MCF 10A (cell line): ENCODE measurements at regions not wholly inside any gene's neighbourhood (a gene's known extent, or its start where the extent isn't known, plus 50 kb on each side); places are given as distances from the start of the nearest gene placed in this dataset.

Source experiments
- BruUV-seq: library from RNA; stranded (reverse); fragments of 400-500 nt; replicated peaks from 2 replicates; lab custom pipeline; 2021; lab: Mats Ljungman, UMichigan
- CTCF ChIA-PET: fragments of 300-600 bp; sonication (Branson Sonifier 250); formaldehyde crosslinking; extraction: SDS; loops from one replicate; lab custom pipeline; 2021; ENCODE audit warnings: antibody characterized with exemption, inconsistent platforms; lab: Yijun Ruan, JAX
- POLR2A ChIA-PET: fragments of 300-600, 350-650 bp; sonication (Branson Sonifier 250); formaldehyde crosslinking; extraction: SDS; loops from one replicate; lab custom pipeline; 2020; ENCODE audit warnings: antibody characterized with exemption, inconsistent platforms; lab: Yijun Ruan, JAX
- DNase-seq: peaks from one replicate; pipeline ENCODE4 v3.0.0-alpha.2; 2018; ENCODE audit not compliant: unreplicated experiment
- H3K27ac Mint-ChIP-seq: one replicate; pipeline ENCODE4 v1.8.0; 2022; ENCODE audit warnings: mild to moderate bottlenecking, low read depth, mixed read lengths; ENCODE audit not compliant: unreplicated experiment
- H3K27me3 Mint-ChIP-seq: one replicate; pipeline ENCODE4 v1.8.0; 2022; ENCODE audit warnings: mixed read lengths; ENCODE audit not compliant: insufficient read depth, unreplicated experiment
- H3K36me3 Mint-ChIP-seq: one replicate; pipeline ENCODE4 v1.8.0; 2022; ENCODE audit warnings: mild to moderate bottlenecking, moderate library complexity, mixed read lengths; ENCODE audit not compliant: insufficient read depth, unreplicated experiment
- H3K4me1 Mint-ChIP-seq: one replicate; pipeline ENCODE4 v1.8.0; 2022; ENCODE audit warnings: mixed read lengths; ENCODE audit not compliant: insufficient read depth, unreplicated experiment
- H3K4me3 Mint-ChIP-seq: one replicate; pipeline ENCODE4 v1.8.0; 2022; ENCODE audit warnings: mild to moderate bottlenecking, moderate library complexity, mixed read lengths; ENCODE audit not compliant: unreplicated experiment
- H3K9me3 Mint-ChIP-seq: one replicate; pipeline ENCODE4 v1.8.0; 2022; ENCODE audit warnings: mixed read lengths; ENCODE audit not compliant: unreplicated experiment
- CTCF ChIP-seq: fragments of 200-600 bp; IDR thresholded peaks from one replicate; pipeline ENCODE4 v1.8.0; 2022; ENCODE audit warnings: antibody characterized with exemption, mild to moderate bottlenecking; ENCODE audit not compliant: unreplicated experiment
- intact Hi-C: fragments of 100-400 bp; cut with micrococcal nuclease; formaldehyde crosslinking; loops from 2 replicates; pipeline ENCODE4 v1.14.1; 2022

- ChIA-PET CTCF (interaction anchor here (0.6 to 0.8 kb wide), 3 partner anchors 13 to 1962 kb away, joined by 4 to 5 read pairs (median 4); no protein-coding TSS in a partner anchor), POLR2A (no interaction called here)
- TF ChIP-seq CTCF: no peak
- no peak overlapping the region for H3K27ac Mint-ChIP-seq
- no TSS peak for BruUV-seq
- peaks cover 10% of the 10 kb centered on the region for H3K4me1 Mint-ChIP-seq
- H3K27me3 Mint-ChIP-seq: peaks cover 27% of the 10 kb centered on the region
- no peak for DNase-seq
- intact Hi-C loops: no loop called here
- H3K9me3 Mint-ChIP-seq: no peaks in the 10 kb centered on the region
- H3K36me3 Mint-ChIP-seq: no peaks in the 10 kb centered on the region
- no peak overlapping the region for H3K4me3 Mint-ChIP-seq
Measured at GRCh38 chr20:57802765-57803507, 93.1 kb upstream of the PMEPA1 start.

DNA sequence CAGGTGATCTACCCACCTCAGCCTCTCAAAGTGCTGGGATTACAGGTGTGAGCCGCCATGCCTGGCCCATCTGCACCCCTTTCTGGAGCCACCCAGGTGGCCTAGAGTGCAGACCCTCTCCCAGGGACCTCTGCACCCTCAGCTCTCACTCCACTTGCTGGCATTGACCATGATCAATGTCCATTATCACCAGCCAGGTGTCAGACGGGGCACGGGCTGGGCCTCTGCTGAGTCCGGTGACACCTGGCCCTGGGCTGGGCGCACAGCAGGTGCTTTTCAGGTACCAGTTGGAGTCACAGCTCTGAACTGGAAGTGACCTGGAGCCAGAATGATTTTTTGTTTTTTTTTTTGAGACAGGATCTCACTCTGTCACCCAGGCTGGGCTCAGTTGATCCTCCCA is 91.8 kb upstream of the PMEPA1 start:
- ChIA-PET POLR2A (no interaction called here), CTCF (interaction anchor here (0.7 kb wide), 1 partner anchor 42 kb away, joined by 5 read pairs; no protein-coding TSS in a partner anchor)
- Mint-ChIP-seq H3K4me1 (peaks cover 10% of the 10 kb centered on the region), H3K27ac (no peak overlapping the region), H3K4me3 (no peak overlapping the region), H3K27me3 (peaks cover 27% of the 10 kb centered on the region), H3K36me3 (no peaks in the 10 kb centered on the region), H3K9me3 (no peaks in the 10 kb centered on the region)
- no TSS peak for BruUV-seq
- intact Hi-C loops: no loop called here
- no peak for DNase-seq
- TF ChIP-seq CTCF: no peak

DNA sequence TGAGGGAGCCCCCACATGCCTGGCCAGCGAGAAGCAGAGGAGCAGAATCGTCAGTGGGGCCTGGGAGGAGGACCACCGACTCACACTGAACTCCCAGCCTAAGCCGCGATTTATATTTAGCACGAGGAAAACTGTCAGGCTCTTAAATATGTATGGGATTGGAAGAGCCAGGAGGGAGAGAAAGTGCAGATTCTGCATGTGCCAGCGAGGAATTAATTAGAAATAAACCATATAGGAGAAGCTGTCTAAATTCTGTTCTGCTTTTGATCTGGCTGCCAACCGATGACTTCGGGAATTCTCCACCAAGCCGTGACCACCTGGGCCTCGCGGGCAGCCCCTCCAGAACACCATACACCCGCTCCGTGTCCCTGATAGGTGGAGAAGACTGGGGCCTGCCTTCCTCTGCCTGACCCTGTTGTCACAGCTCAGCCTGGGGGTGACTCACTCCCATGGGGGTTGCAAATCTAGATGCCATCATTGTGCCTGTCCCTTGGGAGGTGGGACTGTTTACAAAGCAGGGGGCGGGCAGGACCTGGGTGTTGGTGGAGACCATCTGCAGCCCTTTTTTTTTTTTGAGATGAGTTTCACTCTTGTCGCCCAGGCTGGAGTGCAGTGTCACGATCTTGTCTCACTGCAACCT is 91.1 kb upstream of the PMEPA1 start:
- Mint-ChIP-seq H3K4me1 (peaks cover 8% of the 10 kb centered on the region), H3K27me3 (peaks cover 27% of the 10 kb centered on the region), H3K27ac (no peak overlapping the region), H3K36me3 (no peaks in the 10 kb centered on the region), H3K9me3 (no peaks in the 10 kb centered on the region), H3K4me3 (no peak overlapping the region)
- BruUV-seq: no TSS peak
- intact Hi-C loops: no loop called here
- TF ChIP-seq CTCF: no peak
- POLR2A ChIA-PET: no interaction called here
- DNase-seq: no peak
- CTCF ChIA-PET: interaction anchor here (0.7 kb wide), 1 partner anchor 41 kb away, joined by 5 read pairs; no protein-coding TSS in a partner anchor

- no peak for TF ChIP-seq CTCF
- peaks cover 16% of the 10 kb centered on the region for H3K27me3 Mint-ChIP-seq
- peaks cover 10% of the 10 kb centered on the region for H3K4me1 Mint-ChIP-seq
- H3K4me3 Mint-ChIP-seq: no peak overlapping the region
- POLR2A ChIA-PET: no interaction called here
- intact Hi-C loops: no loop called here
- no peaks in the 10 kb centered on the region for H3K36me3 Mint-ChIP-seq
- no TSS peak for BruUV-seq
- no peak overlapping the region for H3K27ac Mint-ChIP-seq
- no peak for DNase-seq
- no peaks in the 10 kb centered on the region for H3K9me3 Mint-ChIP-seq
- CTCF ChIA-PET: no interaction called here
Measured at GRCh38 chr20:57797401-57797800, 87.6 kb upstream of the PMEPA1 start.
